Ascending aorta (tissue), 2 donors: ENCODE measurements at regions not wholly inside any gene's neighbourhood (a gene's known extent, or its start where the extent isn't known, plus 50 kb on each side); places are given as distances from the start of the nearest gene placed in this dataset.

Experiments used
- DNase-seq, 2 donors: peaks; one replicate each; pipeline ENCODE4 v3.0.0-alpha.2; 2019; ENCODE audit warnings: low spot score in 2 of 2
- H3K27ac ChIP-seq, 2 donors: fragments of 200-600 bp; sonication (generic); one replicate each; pipeline ENCODE4 v1.5.1; 2016 to 2017; ENCODE audit warnings: mild to moderate bottlenecking in 1 of 2
- H3K27me3 ChIP-seq: fragments of 200-600 bp; sonication (generic); one replicate; pipeline ENCODE4 v1.5.1; 2017
- H3K36me3 ChIP-seq, 2 donors: fragments of 200-600 bp; sonication (generic); one replicate each; pipeline ENCODE4 v1.5.1; 2016
- H3K4me1 ChIP-seq, 2 donors: fragments of 200-600 bp; sonication (generic); one replicate each; pipeline ENCODE4 v1.5.1; 2016 to 2017; ENCODE audit warnings: mild to moderate bottlenecking in 1 of 2
- H3K4me3 ChIP-seq, 2 donors: fragments of 200-600 bp; sonication (generic); one replicate each; pipeline ENCODE4 v1.5.1; 2016 to 2017; ENCODE audit warnings: mild to moderate bottlenecking in 1 of 2
- H3K9me3 ChIP-seq, 2 donors: fragments of 200-600 bp; sonication (generic); one replicate each; pipeline ENCODE4 v1.5.1; 2016
- intact Hi-C: fragments of 100-400 bp; cut with DNase I; formaldehyde crosslinking; loops from one replicate; pipeline ENCODE4 v1.15.1; 2023
- TF ChIP-seq, protein P1 (sequence below), 3 experiments: fragments of 200-600 bp in 2 of 3; fragments of 450-650 bp in 1 of 3; sonication (generic) in 2 of 3; IDR thresholded peaks; one replicate each; pipeline ENCODE4 v1.5.1; 2016 to 2019; ENCODE audit warnings: antibody characterized with exemption in 3 of 3, mild to moderate bottlenecking in 1 of 3, moderate library complexity in 1 of 3

DNA sequence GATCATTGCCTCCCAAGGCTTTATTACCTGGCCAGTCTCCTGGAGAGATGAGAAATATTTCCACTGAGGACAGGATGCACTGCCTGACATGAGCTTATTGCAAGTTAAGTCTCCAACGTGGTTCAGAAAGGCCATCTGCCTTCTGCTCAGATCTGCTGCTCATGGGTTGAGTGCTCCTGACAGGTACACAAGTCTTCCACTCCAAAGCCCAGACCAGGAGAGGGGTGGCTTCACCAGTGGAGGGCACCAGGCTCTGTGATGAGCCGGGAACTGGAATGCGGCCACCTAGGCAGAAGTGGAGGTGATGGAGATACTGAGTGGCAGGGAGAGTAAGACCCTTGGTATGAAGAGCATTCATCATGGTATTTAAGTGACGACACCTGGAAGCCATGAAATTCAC lies 79.5 kb upstream of the IRF2 start:
- Histone ChIP-seq H3K27me3 (no peaks in the 10 kb centered on the region), H3K4me1 (no peaks in the 10 kb centered on the region), H3K9me3 (no peaks in the 10 kb centered on the region), H3K36me3 (no peaks in the 10 kb centered on the region), H3K4me3 (no peak overlapping the region), H3K27ac (no peak overlapping the region)
- DNase-seq = no peak
- intact Hi-C loops = no loop called here
- TF ChIP-seq, protein P1, sequence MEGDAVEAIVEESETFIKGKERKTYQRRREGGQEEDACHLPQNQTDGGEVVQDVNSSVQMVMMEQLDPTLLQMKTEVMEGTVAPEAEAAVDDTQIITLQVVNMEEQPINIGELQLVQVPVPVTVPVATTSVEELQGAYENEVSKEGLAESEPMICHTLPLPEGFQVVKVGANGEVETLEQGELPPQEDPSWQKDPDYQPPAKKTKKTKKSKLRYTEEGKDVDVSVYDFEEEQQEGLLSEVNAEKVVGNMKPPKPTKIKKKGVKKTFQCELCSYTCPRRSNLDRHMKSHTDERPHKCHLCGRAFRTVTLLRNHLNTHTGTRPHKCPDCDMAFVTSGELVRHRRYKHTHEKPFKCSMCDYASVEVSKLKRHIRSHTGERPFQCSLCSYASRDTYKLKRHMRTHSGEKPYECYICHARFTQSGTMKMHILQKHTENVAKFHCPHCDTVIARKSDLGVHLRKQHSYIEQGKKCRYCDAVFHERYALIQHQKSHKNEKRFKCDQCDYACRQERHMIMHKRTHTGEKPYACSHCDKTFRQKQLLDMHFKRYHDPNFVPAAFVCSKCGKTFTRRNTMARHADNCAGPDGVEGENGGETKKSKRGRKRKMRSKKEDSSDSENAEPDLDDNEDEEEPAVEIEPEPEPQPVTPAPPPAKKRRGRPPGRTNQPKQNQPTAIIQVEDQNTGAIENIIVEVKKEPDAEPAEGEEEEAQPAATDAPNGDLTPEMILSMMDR (IDR thresholded peaks at IDR 0.05) = no peak

DNA sequence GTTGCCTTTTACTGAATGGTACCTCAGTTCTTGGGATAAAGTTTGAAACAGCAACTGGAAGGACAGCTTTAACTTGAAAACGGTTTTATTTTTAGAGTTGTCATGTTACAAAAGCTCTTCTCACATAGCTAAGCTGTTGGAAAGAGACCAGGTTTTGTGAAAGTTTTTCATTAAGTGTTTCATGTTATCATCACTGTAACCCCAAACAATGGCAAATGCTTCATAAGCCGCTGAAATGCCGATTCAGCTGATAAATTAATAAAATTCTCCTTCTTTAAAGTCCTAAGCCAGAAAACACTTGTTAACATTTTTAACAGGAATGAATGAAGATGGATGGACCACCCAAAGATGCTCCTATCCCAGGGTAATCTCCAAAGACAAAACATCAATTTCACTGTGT lies 76.1 kb upstream of the IRF2 start:
- DNase-seq = no peak
- Histone ChIP-seq H3K36me3 (no peaks in the 10 kb centered on the region), H3K27ac (no peak overlapping the region), H3K4me3 (no peak overlapping the region), H3K4me1 (no peaks in the 10 kb centered on the region), H3K9me3 (no peaks in the 10 kb centered on the region), H3K27me3 (no peaks in the 10 kb centered on the region)
- TF ChIP-seq, protein P1 (IDR thresholded peaks at IDR 0.05) = no peak
- intact Hi-C loops = no loop called here

- intact Hi-C loops = no loop called here
- Histone ChIP-seq H3K27ac (no peak overlapping the region), H3K4me3 (no peak overlapping the region), H3K9me3 (no peaks in the 10 kb centered on the region), H3K36me3 (no peaks in the 10 kb centered on the region), H3K27me3 (no peaks in the 10 kb centered on the region), H3K4me1 (no peaks in the 10 kb centered on the region)
- DNase-seq = no peak
- TF ChIP-seq, protein P1 (IDR thresholded peaks at IDR 0.05) = no peak
Observed at GRCh38 chr4:184548648-184549341, 74.4 kb upstream of the IRF2 start.

GRCh38 chr4:184548316-184548647 lies 73.9 kb upstream of the IRF2 start:
- Histone ChIP-seq H3K4me3 (no peak overlapping the region), H3K9me3 (no peaks in the 10 kb centered on the region), H3K4me1 (no peaks in the 10 kb centered on the region), H3K27me3 (no peaks in the 10 kb centered on the region), H3K36me3 (no peaks in the 10 kb centered on the region), H3K27ac (no peak overlapping the region)
- DNase-seq = no peak
- intact Hi-C loops = no loop called here
- TF ChIP-seq, protein P1 (IDR thresholded peaks at IDR 0.05) = no peak

- intact Hi-C loops = no loop called here
- TF ChIP-seq, protein P1 (IDR thresholded peaks at IDR 0.05) = no peak
- no peak for DNase-seq
- Histone ChIP-seq H3K36me3 (no peaks in the 10 kb centered on the region), H3K9me3 (no peaks in the 10 kb centered on the region), H3K27ac (no peak overlapping the region), H3K4me3 (no peak overlapping the region), H3K27me3 (no peaks in the 10 kb centered on the region), H3K4me1 (no peaks in the 10 kb centered on the region)
Observed at GRCh38 chr4:184544788-184545409, 70.5 kb upstream of the IRF2 start.
